ENCODE measurements at regions not wholly inside any gene's neighbourhood (a gene's known extent, or its start where the extent isn't known, plus 50 kb on each side); places are given as distances from the start of the nearest gene placed in this dataset.

- H3K4me3 ChIP-seq, result no peak overlapping the region
- no peak overlapping the region for H3K4me2 ChIP-seq (ENCODE audit: unreplicated experiment)
- H3K79me2 ChIP-seq (ENCODE audit: insufficient read depth), result no peaks in the 10 kb centered on the region
- H3K9me3 ChIP-seq (ENCODE audit: low read depth), result no peaks in the 10 kb centered on the region
- in situ Hi-C loops (cut with MboI), result no loop called here
- no peaks in the 10 kb centered on the region for H4K20me1 ChIP-seq (ENCODE audit: insufficient read depth)
- H3K27me3 ChIP-seq (replicated peaks; ENCODE audit: insufficient read depth), result no peaks in the 10 kb centered on the region
- no peak overlapping the region for H2AFZ ChIP-seq
- H3K9ac ChIP-seq, result no peak overlapping the region
- 55 to 56% methylated on average over 5 of the region's 5 CpGs for WGBS, 2 experiments (ENCODE audit: low coverage in 1 of 2, low lambda C conversion rate in 2 of 2, missing lambda C conversion rate in 2 of 2)
- no peaks in the 10 kb centered on the region for H3K9me2 ChIP-seq (ENCODE audit: insufficient read depth)
- TF ChIP-seq EZH2 (IDR thresholded peaks at IDR 0.05; ENCODE audit: insufficient read depth, poor library complexity, severe bottlenecking) (no peak), EZH2phosphoT487 (IDR thresholded peaks at IDR 0.05; ENCODE audit: insufficient read depth, low read depth) (no peak)
- H3K27ac ChIP-seq, result no peak overlapping the region
- H3K4me1 ChIP-seq (ENCODE audit: insufficient read depth), result no peaks in the 10 kb centered on the region
- H3K36me3 ChIP-seq (ENCODE audit: low read depth), result no peaks in the 10 kb centered on the region
- no peak for DNase-seq
- no peaks in the 10 kb centered on the region for H3F3A ChIP-seq (ENCODE audit: insufficient read depth)
Observed at GRCh38 chr3:8279886-8280550, 221.6 kb upstream of the LMCD1 start.

GRCh38 chr3:8282541-8283165, 219.0 kb upstream of the LMCD1 start:
- H3K9me3 ChIP-seq (ENCODE audit: low read depth), result no peaks in the 10 kb centered on the region
- no peak overlapping the region for H3K9ac ChIP-seq
- no peak overlapping the region for H3K4me2 ChIP-seq (ENCODE audit: unreplicated experiment)
- H3K79me2 ChIP-seq (ENCODE audit: insufficient read depth), result no peaks in the 10 kb centered on the region
- no peaks in the 10 kb centered on the region for H3K36me3 ChIP-seq (ENCODE audit: low read depth)
- H2AFZ ChIP-seq, result no peak overlapping the region
- no peaks in the 10 kb centered on the region for H3K4me1 ChIP-seq (ENCODE audit: insufficient read depth)
- no peak for DNase-seq
- no peak overlapping the region for H3K4me3 ChIP-seq
- no peak overlapping the region for H3K27ac ChIP-seq
- no peaks in the 10 kb centered on the region for H4K20me1 ChIP-seq (ENCODE audit: insufficient read depth)
- in situ Hi-C loops (cut with MboI), result no loop called here
- H3K27me3 ChIP-seq (replicated peaks; ENCODE audit: insufficient read depth), result no peaks in the 10 kb centered on the region
- no peaks in the 10 kb centered on the region for H3K9me2 ChIP-seq (ENCODE audit: insufficient read depth)
- H3F3A ChIP-seq (ENCODE audit: insufficient read depth), result no peaks in the 10 kb centered on the region
- TF ChIP-seq EZH2phosphoT487 (IDR thresholded peaks at IDR 0.05; ENCODE audit: insufficient read depth, low read depth) (no peak), EZH2 (IDR thresholded peaks at IDR 0.05; ENCODE audit: insufficient read depth, poor library complexity, severe bottlenecking) (no peak)

DNA sequence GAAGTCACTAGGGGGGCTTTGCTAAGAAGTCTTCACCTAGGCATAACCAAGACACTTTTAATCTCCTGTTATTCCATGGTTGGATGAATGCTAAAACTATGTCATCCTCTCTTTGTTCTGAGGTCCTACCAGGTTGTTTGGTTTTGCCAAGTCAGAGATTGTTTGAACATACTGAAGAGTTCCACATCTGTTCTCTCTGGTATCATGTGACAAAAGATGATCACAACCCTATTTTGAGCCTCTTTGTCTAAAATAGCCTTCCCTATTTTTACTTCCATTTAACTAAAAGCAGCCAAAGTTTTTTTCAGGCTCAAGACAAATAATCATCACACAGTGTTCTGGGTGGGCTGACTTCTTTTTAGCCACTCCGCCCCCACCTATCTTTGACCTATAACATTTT, 218.4 kb upstream of the LMCD1 start:
- no peaks in the 10 kb centered on the region for H3K4me1 ChIP-seq (ENCODE audit: insufficient read depth)
- WGBS, 2 experiments (ENCODE audit: low coverage in 1 of 2, low lambda C conversion rate in 2 of 2, missing lambda C conversion rate in 2 of 2), result 64 to 70% methylated on average over 1 of the region's 1 CpG
- no peaks in the 10 kb centered on the region for H3K27me3 ChIP-seq (replicated peaks; ENCODE audit: insufficient read depth)
- DNase-seq, result no peak
- no peaks in the 10 kb centered on the region for H3K36me3 ChIP-seq (ENCODE audit: low read depth)
- H3K9me3 ChIP-seq (ENCODE audit: low read depth), result no peaks in the 10 kb centered on the region
- no peaks in the 10 kb centered on the region for H3K9me2 ChIP-seq (ENCODE audit: insufficient read depth)
- no peaks in the 10 kb centered on the region for H3F3A ChIP-seq (ENCODE audit: insufficient read depth)
- no peak overlapping the region for H3K4me2 ChIP-seq (ENCODE audit: unreplicated experiment)
- no peaks in the 10 kb centered on the region for H4K20me1 ChIP-seq (ENCODE audit: insufficient read depth)
- TF ChIP-seq EZH2phosphoT487 (IDR thresholded peaks at IDR 0.05; ENCODE audit: insufficient read depth, low read depth), result no peak
- TF ChIP-seq EZH2 (IDR thresholded peaks at IDR 0.05; ENCODE audit: insufficient read depth, poor library complexity, severe bottlenecking), result no peak
- no peak overlapping the region for H3K27ac ChIP-seq
- in situ Hi-C loops (cut with MboI), result no loop called here
- H3K79me2 ChIP-seq (ENCODE audit: insufficient read depth), result no peaks in the 10 kb centered on the region
- no peak overlapping the region for H3K9ac ChIP-seq
- no peak overlapping the region for H3K4me3 ChIP-seq
- H2AFZ ChIP-seq, result no peak overlapping the region

DNA sequence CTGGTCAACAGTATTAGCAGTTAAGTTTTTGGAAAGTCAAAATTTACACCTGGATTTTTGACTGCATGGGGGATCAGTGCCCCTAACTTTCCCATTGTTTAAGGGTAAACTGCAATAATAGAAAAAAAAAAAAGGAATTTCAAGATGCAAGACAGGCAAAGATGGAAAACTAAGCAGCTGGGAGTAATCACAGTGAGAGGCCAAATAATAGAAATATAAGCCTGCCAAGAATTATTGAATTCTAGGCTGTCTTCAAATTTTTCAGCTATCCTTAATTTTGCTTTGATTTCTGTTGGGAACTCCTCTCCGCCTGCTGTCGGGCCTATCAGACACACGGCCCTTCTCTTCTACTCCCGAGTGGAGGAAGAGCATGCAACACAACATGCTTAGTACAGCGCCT, 215.5 kb upstream of the LMCD1 start:
- H3K79me2 ChIP-seq (ENCODE audit: insufficient read depth), result no peaks in the 10 kb centered on the region
- no peaks in the 10 kb centered on the region for H3K9me2 ChIP-seq (ENCODE audit: insufficient read depth)
- H3F3A ChIP-seq (ENCODE audit: insufficient read depth), result no peaks in the 10 kb centered on the region
- no peaks in the 10 kb centered on the region for H4K20me1 ChIP-seq (ENCODE audit: insufficient read depth)
- H3K27ac ChIP-seq, result no peak overlapping the region
- H3K4me1 ChIP-seq (ENCODE audit: insufficient read depth), result no peaks in the 10 kb centered on the region
- H3K27me3 ChIP-seq (replicated peaks; ENCODE audit: insufficient read depth), result no peaks in the 10 kb centered on the region
- H3K9ac ChIP-seq, result no peak overlapping the region
- in situ Hi-C loops (cut with MboI), result no loop called here
- TF ChIP-seq EZH2 (IDR thresholded peaks at IDR 0.05; ENCODE audit: insufficient read depth, poor library complexity, severe bottlenecking) (no peak), EZH2phosphoT487 (IDR thresholded peaks at IDR 0.05; ENCODE audit: insufficient read depth, low read depth) (no peak)
- no peaks in the 10 kb centered on the region for H3K36me3 ChIP-seq (ENCODE audit: low read depth)
- no peak overlapping the region for H3K4me3 ChIP-seq
- H2AFZ ChIP-seq, result no peak overlapping the region
- no peak overlapping the region for H3K4me2 ChIP-seq (ENCODE audit: unreplicated experiment)
- DNase-seq, result no peak
- H3K9me3 ChIP-seq (ENCODE audit: low read depth), result no peaks in the 10 kb centered on the region
- WGBS, 2 experiments (ENCODE audit: low coverage in 1 of 2, low lambda C conversion rate in 2 of 2, missing lambda C conversion rate in 2 of 2), result 22 to 23% methylated on average over 5 of the region's 5 CpGs

DNA sequence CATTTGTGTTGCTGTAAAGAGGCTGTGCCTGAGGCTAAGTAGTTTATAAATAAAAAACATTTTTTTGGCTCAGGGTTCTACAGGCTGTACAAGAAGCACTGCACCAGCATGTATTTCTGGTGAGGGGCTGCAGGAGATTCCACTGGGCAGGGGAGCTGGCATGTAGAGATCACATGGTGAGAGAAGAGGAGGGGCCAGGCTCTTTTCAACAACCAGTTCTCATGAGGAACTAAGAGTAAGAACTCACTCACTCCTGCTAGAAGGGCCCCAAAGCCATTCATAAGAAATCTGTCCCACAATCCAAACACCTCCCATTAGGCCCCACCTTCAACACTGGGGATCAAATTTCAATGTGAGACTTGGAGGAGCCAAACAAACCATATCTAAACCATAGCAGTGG, 214.9 kb upstream of the LMCD1 start:
- no peak overlapping the region for H3K4me3 ChIP-seq
- H3K9me2 ChIP-seq (ENCODE audit: insufficient read depth), result no peaks in the 10 kb centered on the region
- in situ Hi-C loops (cut with MboI), result no loop called here
- no peaks in the 10 kb centered on the region for H3F3A ChIP-seq (ENCODE audit: insufficient read depth)
- no peaks in the 10 kb centered on the region for H3K79me2 ChIP-seq (ENCODE audit: insufficient read depth)
- TF ChIP-seq EZH2phosphoT487 (IDR thresholded peaks at IDR 0.05; ENCODE audit: insufficient read depth, low read depth) (no peak), EZH2 (IDR thresholded peaks at IDR 0.05; ENCODE audit: insufficient read depth, poor library complexity, severe bottlenecking) (no peak)
- no peaks in the 10 kb centered on the region for H4K20me1 ChIP-seq (ENCODE audit: insufficient read depth)
- H3K4me2 ChIP-seq (ENCODE audit: unreplicated experiment), result no peak overlapping the region
- no peak overlapping the region for H3K27ac ChIP-seq
- H2AFZ ChIP-seq, result no peak overlapping the region
- no peaks in the 10 kb centered on the region for H3K4me1 ChIP-seq (ENCODE audit: insufficient read depth)
- H3K9me3 ChIP-seq (ENCODE audit: low read depth), result no peaks in the 10 kb centered on the region
- H3K27me3 ChIP-seq (replicated peaks; ENCODE audit: insufficient read depth), result no peaks in the 10 kb centered on the region
- no peaks in the 10 kb centered on the region for H3K36me3 ChIP-seq (ENCODE audit: low read depth)
- DNase-seq, result no peak
- H3K9ac ChIP-seq, result no peak overlapping the region

All from GM23248 (cell line).